Mucosa of rectum (tissue), 2 donors: ENCODE measurements at regions not wholly inside any gene's neighbourhood (a gene's known extent, or its start where the extent isn't known, plus 50 kb on each side); places are given as distances from the start of the nearest gene placed in this dataset.

Experiments used
- H3K27ac ChIP-seq, 2 donors: one replicate each; pipeline ENCODE4 v1.7.0; 2013; ENCODE audit warnings: inconsistent platforms in 2 of 2, low read depth in 2 of 2, low read length in 2 of 2
- H3K27me3 ChIP-seq, 2 donors: one replicate each; pipeline ENCODE4 v1.7.0; 2013; ENCODE audit warnings: low read length in 2 of 2; ENCODE audit not compliant: control insufficient read depth in 2 of 2, insufficient read depth in 2 of 2
- H3K36me3 ChIP-seq, 2 donors: one replicate each; pipeline ENCODE4 v1.7.0; 2013; ENCODE audit warnings: low read length in 2 of 2; ENCODE audit not compliant: control insufficient read depth in 2 of 2, insufficient read depth in 2 of 2
- H3K4me1 ChIP-seq, 2 donors: one replicate each; pipeline ENCODE4 v1.7.0; 2013; ENCODE audit warnings: low read length in 2 of 2, mild to moderate bottlenecking in 1 of 2; ENCODE audit not compliant: control insufficient read depth in 2 of 2, insufficient read depth in 2 of 2
- H3K4me3 ChIP-seq, 2 donors: one replicate each; pipeline ENCODE4 v1.7.0; 2013; ENCODE audit warnings: low read length in 2 of 2
- H3K9ac ChIP-seq, 2 donors: one replicate each; pipeline ENCODE4 v1.7.0; 2013; ENCODE audit warnings: low read length in 2 of 2, low read depth in 1 of 2, mild to moderate bottlenecking in 1 of 2
- H3K9me3 ChIP-seq, 2 donors: one replicate each; pipeline ENCODE4 v1.7.0; 2013; ENCODE audit warnings: low read length in 2 of 2; ENCODE audit not compliant: control insufficient read depth in 2 of 2
- donor health status: healthy.
- donor health status: Normal muscosa, but diverticular disease.

- H3K36me3 ChIP-seq, result no peaks in the 10 kb centered on the region
- no peak overlapping the region for H3K9ac ChIP-seq
- H3K9me3 ChIP-seq, result no peaks in the 10 kb centered on the region
Observed at GRCh38 chr17:70493277-70493874, 324.0 kb downstream of the KCNJ2 start.

GRCh38 chr17:70498631-70499030, 329.3 kb downstream of the KCNJ2 start:
- Histone ChIP-seq H3K27me3 (no peaks in the 10 kb centered on the region), H3K4me3 (no peak overlapping the region), H3K27ac (no peak overlapping the region), H3K9me3 (no peaks in the 10 kb centered on the region), H3K9ac (no peak overlapping the region), H3K36me3 (no peaks in the 10 kb centered on the region), H3K4me1 (no peaks in the 10 kb centered on the region)

More at GRCh38 chr17:70493277-70493874, 324.0 kb downstream of the KCNJ2 start:
- H3K4me1 ChIP-seq, result no peaks in the 10 kb centered on the region
- H3K27ac ChIP-seq, result no peak overlapping the region
- no peaks in the 10 kb centered on the region for H3K27me3 ChIP-seq
- no peak overlapping the region for H3K4me3 ChIP-seq

GRCh38 chr17:70499067-70499786, 329.9 kb downstream of the KCNJ2 start:
- no peaks in the 10 kb centered on the region for H3K36me3 ChIP-seq
- no peaks in the 10 kb centered on the region for H3K4me1 ChIP-seq
- H3K9ac ChIP-seq, result no peak overlapping the region
- H3K9me3 ChIP-seq, result no peaks in the 10 kb centered on the region
- H3K27ac ChIP-seq, result no peak overlapping the region
- H3K4me3 ChIP-seq, result no peak overlapping the region
- H3K27me3 ChIP-seq, result no peaks in the 10 kb centered on the region

GRCh38 chr17:70503449-70503848, 334.1 kb downstream of the KCNJ2 start:
- H3K9ac ChIP-seq, result no peak overlapping the region
- H3K27ac ChIP-seq, result no peak overlapping the region
- H3K36me3 ChIP-seq, result no peaks in the 10 kb centered on the region
- H3K4me3 ChIP-seq, result no peak overlapping the region
- H3K4me1 ChIP-seq, result no peaks in the 10 kb centered on the region
- H3K27me3 ChIP-seq, result no peaks in the 10 kb centered on the region
- H3K9me3 ChIP-seq, result no peaks in the 10 kb centered on the region

GRCh38 chr17:70510288-70510687, 341.0 kb downstream of the KCNJ2 start:
- Histone ChIP-seq H3K9ac (no peak overlapping the region), H3K27ac (no peak overlapping the region), H3K27me3 (no peaks in the 10 kb centered on the region), H3K36me3 (no peaks in the 10 kb centered on the region), H3K9me3 (no peaks in the 10 kb centered on the region), H3K4me1 (no peaks in the 10 kb centered on the region), H3K4me3 (no peak overlapping the region)

GRCh38 chr17:70517816-70518215, 348.5 kb downstream of the KCNJ2 start:
- H3K27ac ChIP-seq, result no peak overlapping the region
- no peak overlapping the region for H3K9ac ChIP-seq
- H3K36me3 ChIP-seq, result no peaks in the 10 kb centered on the region
- no peaks in the 10 kb centered on the region for H3K9me3 ChIP-seq
- no peaks in the 10 kb centered on the region for H3K4me1 ChIP-seq
- H3K27me3 ChIP-seq, result no peaks in the 10 kb centered on the region
- no peak overlapping the region for H3K4me3 ChIP-seq

- H3K36me3 ChIP-seq, result no peaks in the 10 kb centered on the region
- H3K4me1 ChIP-seq, result no peaks in the 10 kb centered on the region
- no peaks in the 10 kb centered on the region for H3K27me3 ChIP-seq
- no peaks in the 10 kb centered on the region for H3K9me3 ChIP-seq
- no peak overlapping the region for H3K9ac ChIP-seq
- no peak overlapping the region for H3K4me3 ChIP-seq
- H3K27ac ChIP-seq, result no peak overlapping the region
Observed at GRCh38 chr17:70519300-70519699, 350.0 kb downstream of the KCNJ2 start.

GRCh38 chr17:70520447-70520846, 351.1 kb downstream of the KCNJ2 start:
- Histone ChIP-seq H3K4me3 (no peak overlapping the region), H3K27ac (no peak overlapping the region), H3K27me3 (no peaks in the 10 kb centered on the region), H3K4me1 (no peaks in the 10 kb centered on the region), H3K9ac (no peak overlapping the region), H3K36me3 (no peaks in the 10 kb centered on the region), H3K9me3 (no peaks in the 10 kb centered on the region)

- no peaks in the 10 kb centered on the region for H3K9me3 ChIP-seq
- no peaks in the 10 kb centered on the region for H3K36me3 ChIP-seq
- no peak overlapping the region for H3K4me3 ChIP-seq
- no peak overlapping the region for H3K9ac ChIP-seq
- no peaks in the 10 kb centered on the region for H3K27me3 ChIP-seq
- no peaks in the 10 kb centered on the region for H3K4me1 ChIP-seq
- no peak overlapping the region for H3K27ac ChIP-seq
Observed at GRCh38 chr17:70520956-70521355, 351.6 kb downstream of the KCNJ2 start.

- Histone ChIP-seq H3K9ac (no peak overlapping the region), H3K9me3 (no peaks in the 10 kb centered on the region), H3K27ac (no peak overlapping the region), H3K4me1 (no peaks in the 10 kb centered on the region), H3K36me3 (no peaks in the 10 kb centered on the region), H3K4me3 (no peak overlapping the region), H3K27me3 (no peaks in the 10 kb centered on the region)
Observed at GRCh38 chr17:70521821-70522256, 352.5 kb downstream of the KCNJ2 start.
